Stimulated activated CD4-positive, alpha-beta T cell treated with anti-CD3 and anti-CD28 coated beads, Interleukin-1b, Interleukin-23, amount 100 ng/mL, for 1 hour (primary cell): ENCODE measurements at regions not wholly inside any gene's neighbourhood (a gene's known extent, or its start where the extent isn't known, plus 50 kb on each side); places are given as distances from the start of the nearest gene placed in this dataset.

ENCODE experiments used
- DNase-seq, 2 donors: peaks; one replicate each; pipeline ENCODE4 v3.0.0-alpha.2; 2020; ENCODE audit warnings: low read depth in 2 of 2

- DNase-seq, result no peak
These were observed 135.7 kb downstream of the DSEL start for GRCh38 chr18:67380867-67381266.

GRCh38 chr18:67379981-67380380 is 136.5 kb downstream of the DSEL start:
- no peak for DNase-seq

DNA sequence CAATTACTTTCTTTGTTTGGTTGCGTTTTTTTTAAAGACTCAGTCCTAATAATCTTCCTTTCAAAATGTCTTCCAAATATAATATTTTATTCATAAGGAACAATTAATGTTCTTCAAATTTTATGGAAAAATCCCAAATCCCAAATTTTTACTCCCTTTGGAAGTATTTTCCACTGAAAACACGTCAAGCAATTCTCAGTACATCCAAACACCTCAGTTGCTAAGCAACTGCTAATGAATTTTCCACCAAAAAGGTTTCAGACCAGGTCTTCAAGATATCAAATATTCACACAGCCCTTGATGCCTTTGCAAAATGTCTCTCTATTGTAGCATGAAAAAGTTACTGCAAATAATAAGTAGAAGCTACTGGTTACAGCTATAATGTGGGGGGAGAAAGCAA is 140.1 kb downstream of the DSEL start:
- DNase-seq, result no peak

DNA sequence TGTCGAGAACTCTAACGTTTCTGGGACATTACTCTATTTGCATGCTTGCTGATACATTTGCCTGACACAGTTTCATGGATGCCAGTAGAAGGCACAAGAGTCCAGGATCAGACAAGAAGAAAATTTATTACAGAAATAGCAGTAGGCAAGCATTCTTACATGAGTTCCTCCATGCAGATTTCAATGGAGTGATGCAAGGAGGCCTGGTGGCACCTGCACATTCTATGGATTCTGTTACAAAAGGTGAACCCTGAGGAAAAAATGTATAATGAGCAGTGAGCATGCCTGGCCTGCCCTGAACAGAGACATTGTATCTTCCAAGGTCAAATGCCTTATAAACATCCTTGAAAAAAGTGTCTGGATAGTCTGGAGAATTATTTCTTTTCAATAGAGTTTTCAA is 142.9 kb downstream of the DSEL start:
- DNase-seq, result no peak

GRCh38 chr18:67367540-67367939 is 149.0 kb downstream of the DSEL start:
- no peak for DNase-seq

DNA sequence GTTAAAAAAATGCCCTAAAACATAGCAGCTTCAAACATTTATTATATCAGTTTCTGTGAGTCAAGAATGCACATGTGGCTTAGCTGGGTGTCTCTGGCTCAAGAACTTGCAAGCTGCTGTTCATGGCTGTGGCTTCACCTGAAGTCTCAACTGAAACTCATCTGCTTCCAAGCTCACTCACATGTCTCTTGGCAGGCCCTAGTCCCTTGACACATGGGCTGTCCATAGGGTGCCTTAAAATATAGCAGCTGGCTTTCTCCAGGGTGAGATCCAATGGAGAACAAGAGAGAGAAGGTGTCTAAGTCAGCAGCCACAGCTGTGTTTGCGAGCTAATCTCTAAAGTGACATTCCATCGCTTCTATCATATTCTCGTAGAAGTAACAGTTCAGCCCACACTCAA is 152.8 kb downstream of the DSEL start:
- DNase-seq, result no peak

- no peak for DNase-seq
These were observed 153.6 kb downstream of the DSEL start for GRCh38 chr18:67362906-67363305.

- no peak for DNase-seq
These were observed 156.4 kb downstream of the DSEL start for GRCh38 chr18:67359873-67360838.

- DNase-seq, result no peak
These were observed 157.6 kb downstream of the DSEL start for GRCh38 chr18:67358947-67359346.

DNA sequence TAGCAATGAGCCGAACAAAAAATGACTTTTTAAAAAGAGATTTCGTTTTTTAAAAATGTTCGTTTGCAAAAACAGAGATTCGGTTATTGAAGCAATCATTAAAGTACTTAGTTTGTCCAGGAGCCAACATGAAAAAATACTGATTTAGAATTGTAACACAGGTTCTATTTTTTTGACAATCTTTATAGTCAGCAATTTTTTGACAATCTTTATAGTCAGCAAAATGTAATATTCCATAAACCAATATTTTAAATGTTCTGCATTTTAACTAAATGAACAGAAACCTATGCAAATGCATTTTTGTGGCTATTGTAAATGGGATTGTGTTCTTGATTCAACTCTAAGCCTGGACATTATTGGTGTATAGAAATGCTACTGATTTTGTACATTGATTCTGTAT is 161.8 kb downstream of the DSEL start:
- no peak for DNase-seq

- DNase-seq, result no peak
These were observed 162.4 kb downstream of the DSEL start for GRCh38 chr18:67354091-67354490.

DNA sequence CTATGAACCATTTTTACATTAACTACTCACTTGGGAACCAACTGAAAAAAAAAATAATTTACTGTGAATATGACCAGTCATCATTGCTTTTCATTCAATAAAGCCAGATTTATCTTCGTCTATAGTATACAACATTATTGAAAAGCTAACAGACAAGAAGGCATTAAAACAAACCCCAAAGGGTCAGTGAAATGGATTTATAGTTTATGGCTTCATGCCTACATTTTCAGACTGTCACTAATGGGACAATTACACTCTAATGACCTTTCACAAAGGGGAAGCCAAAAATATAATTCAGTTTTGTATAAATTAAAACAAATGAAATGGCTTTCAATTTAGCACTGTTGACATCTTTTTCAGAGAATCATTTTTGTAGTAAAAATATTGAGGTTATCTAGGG is 169.1 kb downstream of the DSEL start:
- DNase-seq, result no peak

GRCh38 chr18:67342159-67342558 is 174.4 kb downstream of the DSEL start:
- DNase-seq, result no peak

DNA sequence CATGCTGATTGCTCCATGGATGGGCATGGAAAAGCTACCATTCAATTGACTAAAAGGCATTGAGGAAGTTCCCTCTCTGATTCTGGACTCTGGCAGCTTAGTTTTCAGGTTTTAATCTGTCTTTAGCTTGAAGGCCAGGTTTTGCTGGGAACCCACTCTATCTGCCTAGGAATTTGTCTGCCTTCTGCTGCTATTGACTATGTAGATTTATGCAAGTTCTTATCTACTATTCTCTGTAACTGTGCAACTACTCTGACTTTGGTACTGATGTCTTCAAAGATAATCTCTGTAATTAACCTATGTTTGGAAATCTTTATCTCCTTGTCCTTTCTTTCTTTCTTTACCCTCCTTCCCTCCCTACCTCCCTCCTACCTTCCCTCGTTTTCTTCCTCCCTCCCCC is 178.8 kb downstream of the DSEL start:
- no peak for DNase-seq

DNA sequence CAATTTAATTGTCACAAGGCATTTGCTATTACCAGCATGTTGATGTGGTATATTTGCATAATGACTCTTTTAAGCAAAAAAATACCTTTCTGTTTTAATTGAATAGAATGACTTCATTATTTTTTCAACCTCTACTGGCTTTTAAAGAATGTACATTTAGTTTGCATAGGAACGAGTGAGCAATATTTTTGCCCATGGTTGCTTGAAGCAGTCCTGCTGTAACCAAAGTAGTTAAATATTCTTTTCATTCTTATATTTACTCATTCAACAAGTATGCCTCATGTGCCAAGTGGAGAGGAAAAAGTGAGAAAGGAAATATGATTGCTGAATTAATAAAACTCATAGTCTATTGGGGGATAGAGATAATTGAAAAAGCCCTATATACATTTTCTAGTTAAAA is 184.7 kb downstream of the DSEL start:
- DNase-seq, result no peak

- no peak for DNase-seq
These were observed 197.4 kb downstream of the DSEL start for GRCh38 chr18:67319109-67319508.

DNA sequence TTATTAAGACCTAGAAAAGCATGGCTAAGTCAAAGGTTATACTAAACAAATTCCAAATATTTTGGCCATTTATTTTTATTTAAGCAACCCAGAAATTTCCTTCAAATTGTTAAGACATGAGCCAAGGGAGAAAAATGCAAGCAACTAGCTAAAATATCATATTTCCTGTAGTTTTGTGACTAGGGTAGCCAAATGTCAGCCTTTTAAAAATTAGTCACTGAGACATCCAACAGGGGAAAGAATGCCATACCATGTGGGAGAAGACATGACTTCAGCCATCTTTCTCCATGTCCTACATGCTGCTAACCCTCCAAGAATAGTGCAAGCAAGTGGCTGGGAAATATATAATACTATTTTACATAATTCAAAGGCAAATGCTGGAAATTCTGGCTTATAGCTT is 197.9 kb downstream of the DSEL start:
- DNase-seq, result no peak

DNA sequence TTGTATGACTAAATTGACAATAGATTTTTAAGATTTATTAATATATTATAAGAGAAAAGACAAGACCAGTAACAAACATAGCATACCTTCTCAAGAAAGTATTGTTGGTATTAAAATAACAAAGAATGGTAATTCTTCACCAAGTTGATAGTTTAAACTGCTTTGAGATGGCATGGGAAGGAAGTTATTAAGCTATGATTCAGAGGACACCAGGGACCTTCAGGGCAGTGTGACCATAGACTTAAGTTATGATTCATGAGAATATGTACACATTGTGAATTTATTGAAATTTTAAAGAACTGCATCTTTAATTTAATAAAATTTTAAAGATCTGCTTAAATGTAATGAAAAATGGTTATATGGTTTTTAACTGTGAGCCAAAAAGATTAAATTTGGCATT is 205.7 kb downstream of the DSEL start:
- DNase-seq, result no peak

GRCh38 chr18:67308819-67309218 is 207.7 kb downstream of the DSEL start:
- DNase-seq, result no peak

DNA sequence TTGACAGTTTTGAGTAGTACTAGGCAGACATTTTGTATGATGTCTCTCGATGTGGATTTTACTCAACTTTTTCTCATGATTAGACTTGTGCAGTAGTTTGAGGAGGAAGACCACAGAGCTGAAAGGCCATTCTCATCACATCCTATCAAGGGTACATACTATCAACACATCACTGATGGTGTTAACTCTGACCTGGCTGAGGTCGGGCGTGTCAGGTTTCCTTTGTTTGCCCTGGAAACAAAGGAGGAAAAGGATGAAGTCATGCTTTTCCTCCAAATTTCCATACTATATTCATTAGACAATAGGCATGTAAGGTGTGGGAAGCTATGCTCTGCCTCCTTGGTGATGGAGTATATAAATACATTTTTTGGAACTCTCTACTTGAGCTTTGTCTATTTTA is 211.1 kb downstream of the DSEL start:
- no peak for DNase-seq

DNA sequence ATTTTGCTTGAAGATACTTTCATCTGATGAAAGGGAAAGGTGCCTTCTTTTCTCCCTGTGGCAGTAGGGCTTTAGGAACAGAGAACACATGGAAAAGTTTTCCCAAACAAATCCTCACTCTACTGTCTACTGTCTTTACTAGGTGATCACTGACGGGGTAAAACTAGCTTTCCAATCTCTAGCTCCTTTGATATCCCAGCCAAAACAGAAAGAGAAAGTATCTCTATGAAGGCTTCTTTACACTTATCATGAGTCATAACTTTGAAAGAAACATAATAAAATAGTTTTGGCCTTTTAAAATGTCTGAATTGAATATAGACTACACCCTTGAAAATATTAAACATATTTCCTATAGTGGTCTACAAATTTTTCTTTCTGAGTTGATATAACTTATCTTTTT is 214.5 kb downstream of the DSEL start:
- DNase-seq, result no peak

DNA sequence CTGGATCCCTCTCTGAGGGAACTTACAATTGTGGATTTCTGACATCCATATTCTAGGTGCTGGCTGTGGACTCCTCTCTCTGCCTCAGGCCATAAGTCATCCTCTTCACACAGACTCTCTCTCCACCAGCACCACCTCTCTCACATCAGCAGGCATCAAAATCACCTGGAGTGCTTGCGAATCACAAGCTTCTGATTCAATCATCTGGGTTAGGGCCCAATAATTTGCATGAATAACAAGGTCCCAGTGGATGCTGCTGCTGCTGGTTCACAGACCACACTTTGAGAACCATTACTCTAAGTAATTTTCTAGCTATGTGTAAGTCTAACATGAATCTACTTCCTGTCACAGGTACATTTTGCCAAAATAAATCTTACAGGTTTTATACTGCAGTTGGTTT is 214.9 kb downstream of the DSEL start:
- DNase-seq, result no peak

GRCh38 chr18:67300498-67300897 is 216.0 kb downstream of the DSEL start:
- no peak for DNase-seq

GRCh38 chr18:67292814-67293213 is 223.7 kb downstream of the DSEL start:
- no peak for DNase-seq
